GM19025 (cell line): ENCODE measurements at regions not wholly inside any gene's neighbourhood (a gene's known extent, or its start where the extent isn't known, plus 50 kb on each side); places are given as distances from the start of the nearest gene placed in this dataset.

Experiments used
- ATAC-seq: cut with Tn5 transposase; IDR thresholded peaks from one replicate; pipeline ENCODE4 v1.9.1; 2021; ENCODE audit warnings: mild to moderate bottlenecking, low read depth, moderate library complexity; ENCODE audit not compliant: unreplicated experiment

DNA sequence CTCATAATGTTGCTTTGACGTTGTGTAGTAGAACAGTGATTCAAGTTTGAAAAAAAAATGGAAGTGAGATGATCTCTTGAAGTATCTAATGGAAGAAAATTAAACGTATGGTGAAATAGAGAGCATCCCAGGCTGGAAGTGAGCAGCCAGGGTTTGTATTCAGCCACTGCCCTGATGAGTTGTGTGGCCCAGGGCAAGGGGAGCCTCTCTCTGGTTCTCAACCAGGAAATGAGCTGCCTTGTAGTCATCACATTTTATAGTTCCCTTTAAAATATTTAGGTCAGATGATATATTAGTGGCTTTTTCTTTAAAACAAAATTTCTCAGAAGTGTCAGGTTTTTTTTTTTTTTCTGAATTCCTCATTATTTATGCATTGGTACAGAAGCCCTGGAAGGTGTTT is 150.3 kb downstream of the GPAT3 start:
- ATAC-seq, result no peak

- ATAC-seq, result no peak
These were observed 143.8 kb downstream of the GPAT3 start for GRCh38 chr4:83679692-83680091.

DNA sequence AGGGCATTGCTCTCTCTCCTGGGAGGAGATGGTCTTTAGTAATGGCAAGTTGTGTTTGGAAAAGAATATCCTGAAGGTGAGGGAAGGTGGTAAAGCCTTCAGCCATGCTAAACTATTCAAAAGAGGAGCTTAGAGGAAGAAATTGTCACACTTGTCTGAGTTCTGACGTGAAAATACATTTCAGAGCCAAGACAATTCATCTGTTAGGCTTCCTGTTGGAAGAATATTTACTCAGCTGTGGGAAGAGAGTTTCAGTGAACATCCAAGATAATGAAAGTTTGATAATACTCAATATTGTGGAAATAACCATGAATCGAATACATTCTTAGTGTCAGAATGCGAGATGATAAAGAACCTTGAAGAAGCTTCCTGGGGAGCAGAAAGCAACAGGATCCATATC is 143.3 kb downstream of the GPAT3 start:
- ATAC-seq, result no peak

GRCh38 chr4:83677656-83678055 is 141.7 kb downstream of the GPAT3 start:
- no peak for ATAC-seq

- no peak for ATAC-seq
These were observed 128.8 kb downstream of the GPAT3 start for GRCh38 chr4:83664741-83665140.

GRCh38 chr4:83664071-83664470 is 128.2 kb downstream of the GPAT3 start:
- ATAC-seq, result no peak

GRCh38 chr4:83662204-83662603 is 126.3 kb downstream of the GPAT3 start:
- ATAC-seq, result no peak

DNA sequence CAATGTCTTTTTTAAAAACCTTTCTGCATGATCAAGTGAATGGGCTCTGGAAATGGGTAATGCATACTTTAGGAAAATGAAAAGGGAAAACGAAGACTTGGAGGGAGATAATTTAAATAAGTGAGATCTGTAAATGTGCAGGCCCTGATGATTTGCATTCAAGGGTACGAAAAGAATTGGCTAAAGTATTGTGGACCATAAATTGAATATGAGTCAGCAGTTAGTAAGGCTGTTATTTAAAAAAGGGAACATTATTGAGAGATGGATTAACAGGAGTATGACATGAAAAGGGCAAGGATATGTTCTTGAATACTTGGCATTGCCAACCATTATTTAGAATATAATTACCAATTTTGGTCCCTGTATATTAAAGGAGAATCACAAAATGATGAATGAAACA is 125.5 kb downstream of the GPAT3 start:
- ATAC-seq, result no peak

DNA sequence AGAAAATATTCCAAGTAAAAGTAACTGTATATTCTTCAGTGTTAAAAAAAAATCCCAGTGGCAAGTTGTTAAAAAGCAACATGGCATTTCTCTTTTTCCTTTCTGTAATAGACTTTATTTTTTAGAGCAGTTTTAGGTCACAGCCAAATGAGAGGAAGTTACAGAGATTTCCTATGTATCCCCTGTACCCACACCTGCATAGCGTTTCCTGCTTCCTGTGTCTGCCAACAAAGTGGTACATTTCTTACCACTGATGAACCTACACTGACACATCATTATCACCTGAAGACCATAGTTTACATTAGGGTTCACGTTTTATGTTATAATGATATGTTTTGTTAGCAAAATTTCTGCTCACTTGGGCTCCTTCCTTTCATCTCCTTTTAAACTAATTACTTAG is 124.7 kb downstream of the GPAT3 start:
- no peak for ATAC-seq

DNA sequence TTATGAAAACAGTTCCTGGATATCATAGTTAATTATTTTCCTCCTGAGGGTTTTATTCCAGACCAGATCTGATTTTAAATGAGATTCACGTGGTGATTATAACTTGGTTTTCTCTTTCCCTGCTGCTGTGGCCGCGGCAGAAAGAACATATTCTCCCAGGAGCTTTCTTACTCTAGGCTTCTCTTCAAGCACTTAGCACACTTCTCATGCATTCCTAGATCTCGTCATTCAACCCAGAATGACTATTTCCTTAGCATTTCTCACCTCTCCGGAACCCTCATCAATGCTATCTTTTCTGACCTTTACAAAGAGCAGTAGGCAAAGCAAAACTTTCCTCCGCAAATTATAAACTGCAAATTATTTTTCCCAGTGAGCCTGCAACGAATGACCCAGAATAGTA is 122.9 kb downstream of the GPAT3 start:
- no peak for ATAC-seq

DNA sequence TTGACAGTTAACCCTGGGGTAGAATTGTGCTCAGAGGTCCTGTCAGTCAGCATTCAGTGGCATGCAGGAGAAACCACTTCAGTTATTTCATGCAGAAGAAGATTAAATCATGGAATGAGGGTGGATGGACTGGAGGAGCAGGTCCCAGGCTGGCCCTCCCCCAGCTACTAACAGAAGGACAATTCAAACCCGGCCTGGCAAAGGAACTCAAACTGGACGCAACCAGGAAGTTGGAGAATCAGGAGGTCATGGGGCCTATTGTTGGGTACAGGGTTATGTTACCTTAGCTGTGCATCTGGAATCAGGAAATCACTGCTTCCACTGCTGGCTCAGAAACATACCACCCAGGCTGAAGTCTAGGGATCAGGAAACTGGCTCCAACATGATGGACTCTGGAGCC is 121.4 kb downstream of the GPAT3 start:
- ATAC-seq, result no peak
